ENCODE measurements at regions not wholly inside any gene's neighbourhood (a gene's known extent, or its start where the extent isn't known, plus 50 kb on each side); places are given as distances from the start of the nearest gene placed in this dataset.
"Not testable (repeated sequence)": the region's sequence is repeated elsewhere in the genome, so short reads cannot be mapped to it uniquely, and the experiment has no call there.

DNA sequence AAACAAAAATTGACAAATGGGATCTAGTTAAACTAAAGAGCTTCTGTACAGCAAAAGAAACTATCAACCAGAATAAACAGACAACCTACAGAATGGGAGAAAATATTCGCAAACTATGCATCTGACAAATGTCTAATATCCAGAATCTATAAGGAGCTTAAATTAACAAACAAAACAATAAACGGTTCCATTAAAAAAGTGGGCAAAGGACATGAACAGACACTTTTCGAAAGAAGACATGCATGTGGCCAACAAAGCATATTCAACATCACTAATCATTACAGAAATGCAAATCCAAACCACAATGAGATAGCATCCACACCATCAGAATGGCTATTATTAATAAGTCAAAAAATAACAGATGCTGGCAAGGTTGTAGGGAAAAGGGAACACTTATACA lies 50.5 kb upstream of the MED13L start:
- H3K27me3 Mint-ChIP-seq (ENCODE audit: low read depth); H3K27ac Mint-ChIP-seq; H3K9me3 Mint-ChIP-seq; intact Hi-C loops (cut with micrococcal nuclease); H3K4me3 Mint-ChIP-seq (ENCODE audit: low read depth); H3K36me3 Mint-ChIP-seq (ENCODE audit: low read depth); DNase-seq (ENCODE audit: low spot score): not testable (repeated sequence)
- H3K4me1 Mint-ChIP-seq (ENCODE audit: low read depth) = peaks cover 19% of the 10 kb centered on the region

DNA sequence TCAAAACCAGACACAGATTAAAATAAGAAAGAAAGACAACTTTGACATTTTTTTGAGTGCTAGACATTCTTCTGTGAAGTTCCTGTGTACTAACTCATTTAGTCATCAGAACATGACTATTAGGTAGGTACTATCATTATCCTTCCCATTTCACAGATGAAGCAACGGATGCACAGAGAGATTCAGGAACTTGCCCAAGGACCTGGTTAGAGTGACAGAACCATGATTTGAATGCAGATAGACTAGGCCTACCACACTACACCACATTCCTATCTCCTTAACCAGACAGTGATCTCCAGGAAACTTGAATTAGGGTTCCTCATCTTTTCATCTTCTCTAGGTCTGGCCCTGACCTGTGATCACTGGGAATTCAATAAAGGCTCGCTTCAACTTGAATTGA lies 54.4 kb upstream of the MED13L start:
- no peaks in the 10 kb centered on the region for H3K27me3 Mint-ChIP-seq (ENCODE audit: low read depth)
- H3K36me3 Mint-ChIP-seq (ENCODE audit: low read depth) = no peaks in the 10 kb centered on the region
- no peaks in the 10 kb centered on the region for H3K4me1 Mint-ChIP-seq (ENCODE audit: low read depth)
- intact Hi-C loops (cut with micrococcal nuclease) = no loop called here
- H3K9me3 Mint-ChIP-seq = no peaks in the 10 kb centered on the region
- no peak overlapping the region for H3K27ac Mint-ChIP-seq
- no peak for DNase-seq (ENCODE audit: low spot score)
- H3K4me3 Mint-ChIP-seq (ENCODE audit: low read depth) = no peak overlapping the region

DNA sequence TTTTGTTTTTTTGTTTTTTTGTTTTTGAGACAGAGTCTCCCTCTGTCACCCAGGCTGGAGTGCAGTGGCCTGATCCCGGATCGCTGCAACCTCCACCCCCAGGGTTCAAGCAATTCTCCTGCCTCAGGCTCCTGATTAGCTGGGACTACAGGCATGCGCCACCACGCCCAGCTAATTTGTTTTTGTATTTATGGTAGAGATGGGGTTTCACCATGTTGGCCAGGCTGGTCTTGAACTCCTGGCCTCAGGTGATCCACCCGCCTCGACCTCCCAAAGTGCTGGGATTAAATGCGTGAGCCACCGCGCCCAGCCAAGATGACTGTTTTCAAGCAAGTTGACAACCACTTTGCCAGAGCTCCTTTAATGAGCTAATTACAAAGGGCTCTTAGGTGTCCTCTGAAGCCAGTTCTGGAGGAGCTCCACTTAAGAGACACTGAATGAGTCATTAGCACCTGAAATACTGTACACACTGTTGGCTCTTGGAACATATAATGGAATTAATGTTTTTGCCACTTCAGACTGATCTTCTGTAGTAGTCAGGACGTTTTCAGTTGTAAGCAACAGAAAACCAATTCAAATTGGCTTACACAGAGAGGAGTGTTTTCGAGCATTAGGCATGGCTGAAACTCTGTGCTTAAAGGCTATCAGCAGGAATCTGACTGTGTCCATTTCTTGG lies 55.4 kb upstream of the MED13L start:
- no peak for DNase-seq (ENCODE audit: low spot score)
- Mint-ChIP-seq H3K4me1 (ENCODE audit: low read depth) (no peaks in the 10 kb centered on the region), H3K4me3 (ENCODE audit: low read depth) (no peak overlapping the region), H3K36me3 (ENCODE audit: low read depth) (no peaks in the 10 kb centered on the region), H3K9me3 (no peaks in the 10 kb centered on the region), H3K27ac (no peak overlapping the region), H3K27me3 (ENCODE audit: low read depth) (peaks cover 2% of the 10 kb centered on the region)
- intact Hi-C loops (cut with micrococcal nuclease) = no loop called here

DNA sequence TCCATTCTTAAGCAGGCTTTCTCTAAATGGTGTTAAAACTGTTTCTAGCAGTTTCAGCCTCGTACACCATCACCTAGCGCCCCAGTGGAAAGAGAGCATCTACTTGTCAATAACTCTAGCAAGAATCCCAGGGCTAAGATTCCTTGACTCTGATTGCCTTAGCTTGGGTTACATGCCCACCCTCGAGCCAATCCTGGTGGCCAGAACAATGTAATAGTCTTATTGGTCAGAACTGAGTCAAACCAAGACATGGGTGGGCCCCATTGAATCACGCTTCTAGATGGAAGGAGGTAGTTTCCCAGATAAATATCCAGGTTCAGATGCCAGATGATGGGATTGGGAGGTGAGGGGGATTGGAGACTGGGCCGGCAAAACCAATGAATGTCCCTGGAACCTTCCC lies 55.9 kb upstream of the MED13L start:
- Mint-ChIP-seq H3K36me3 (ENCODE audit: low read depth) (no peaks in the 10 kb centered on the region), H3K27ac (no peak overlapping the region), H3K9me3 (no peaks in the 10 kb centered on the region), H3K27me3 (ENCODE audit: low read depth) (peaks cover 2% of the 10 kb centered on the region), H3K4me3 (ENCODE audit: low read depth) (no peak overlapping the region), H3K4me1 (ENCODE audit: low read depth) (no peaks in the 10 kb centered on the region)
- DNase-seq (ENCODE audit: low spot score) = no peak
- intact Hi-C loops (cut with micrococcal nuclease) = no loop called here

DNA sequence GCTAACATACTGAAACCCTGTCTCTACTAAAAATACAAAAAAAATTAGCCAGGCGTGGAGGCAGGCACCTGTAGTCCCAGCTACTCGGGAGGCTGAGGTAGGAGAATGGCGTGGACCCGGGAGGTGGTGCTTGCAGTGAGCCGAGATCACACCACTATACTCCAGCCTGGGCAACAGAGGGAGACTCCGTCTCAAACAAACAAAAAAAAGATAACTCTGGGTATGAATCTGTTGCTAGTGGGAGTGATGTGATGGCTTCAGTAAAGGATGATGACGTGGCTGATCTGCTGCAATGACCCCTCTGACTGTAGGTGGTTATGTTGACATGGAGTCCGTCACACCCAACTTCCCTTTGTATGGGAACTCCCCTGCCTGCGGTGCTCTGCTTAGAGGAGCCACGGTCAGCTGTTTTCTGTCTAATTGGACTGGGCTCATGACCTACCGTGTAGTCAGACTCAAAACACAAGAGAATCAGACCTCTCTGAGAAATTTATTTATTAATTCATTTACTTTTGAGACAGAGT lies 59.1 kb upstream of the MED13L start:
- no peak overlapping the region for H3K27ac Mint-ChIP-seq
- DNase-seq (ENCODE audit: low spot score) = no peak

DNA sequence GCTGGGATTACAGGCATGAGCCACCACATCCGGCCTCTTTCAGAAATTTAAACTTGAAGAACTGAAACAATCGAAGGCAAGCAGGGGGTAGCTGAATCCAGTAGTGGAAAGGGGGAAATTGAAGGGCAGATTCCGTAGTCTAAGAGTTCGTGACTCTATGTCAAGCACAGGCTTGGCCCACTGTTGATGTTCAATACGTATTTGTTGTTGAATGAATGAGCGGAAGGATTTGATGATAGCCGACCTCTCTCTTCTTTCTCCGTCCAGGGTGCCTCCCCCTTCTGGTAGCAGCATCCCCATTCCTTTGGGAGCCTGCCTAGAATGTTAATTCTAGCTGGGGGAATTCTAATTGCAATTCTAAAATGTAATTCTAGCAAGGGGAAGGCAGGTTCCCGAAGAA lies 59.8 kb upstream of the MED13L start:
- no peaks in the 10 kb centered on the region for H3K4me1 Mint-ChIP-seq (ENCODE audit: low read depth)
- H3K27ac Mint-ChIP-seq = no peak overlapping the region
- H3K9me3 Mint-ChIP-seq = no peaks in the 10 kb centered on the region
- no peaks in the 10 kb centered on the region for H3K36me3 Mint-ChIP-seq (ENCODE audit: low read depth)
- no peak overlapping the region for H3K4me3 Mint-ChIP-seq (ENCODE audit: low read depth)
- intact Hi-C loops (cut with micrococcal nuclease) = no loop called here
- H3K27me3 Mint-ChIP-seq (ENCODE audit: low read depth) = peaks cover 2% of the 10 kb centered on the region
- no peak for DNase-seq (ENCODE audit: low spot score)

More for the DNA sequence above, 59.1 kb upstream of the MED13L start:
- intact Hi-C loops (cut with micrococcal nuclease) = no loop called here
- peaks cover 2% of the 10 kb centered on the region for H3K27me3 Mint-ChIP-seq (ENCODE audit: low read depth)
- no peaks in the 10 kb centered on the region for H3K36me3 Mint-ChIP-seq (ENCODE audit: low read depth)
- H3K9me3 Mint-ChIP-seq = no peaks in the 10 kb centered on the region
- H3K4me3 Mint-ChIP-seq (ENCODE audit: low read depth) = no peak overlapping the region
- H3K4me1 Mint-ChIP-seq (ENCODE audit: low read depth) = no peaks in the 10 kb centered on the region

DNA sequence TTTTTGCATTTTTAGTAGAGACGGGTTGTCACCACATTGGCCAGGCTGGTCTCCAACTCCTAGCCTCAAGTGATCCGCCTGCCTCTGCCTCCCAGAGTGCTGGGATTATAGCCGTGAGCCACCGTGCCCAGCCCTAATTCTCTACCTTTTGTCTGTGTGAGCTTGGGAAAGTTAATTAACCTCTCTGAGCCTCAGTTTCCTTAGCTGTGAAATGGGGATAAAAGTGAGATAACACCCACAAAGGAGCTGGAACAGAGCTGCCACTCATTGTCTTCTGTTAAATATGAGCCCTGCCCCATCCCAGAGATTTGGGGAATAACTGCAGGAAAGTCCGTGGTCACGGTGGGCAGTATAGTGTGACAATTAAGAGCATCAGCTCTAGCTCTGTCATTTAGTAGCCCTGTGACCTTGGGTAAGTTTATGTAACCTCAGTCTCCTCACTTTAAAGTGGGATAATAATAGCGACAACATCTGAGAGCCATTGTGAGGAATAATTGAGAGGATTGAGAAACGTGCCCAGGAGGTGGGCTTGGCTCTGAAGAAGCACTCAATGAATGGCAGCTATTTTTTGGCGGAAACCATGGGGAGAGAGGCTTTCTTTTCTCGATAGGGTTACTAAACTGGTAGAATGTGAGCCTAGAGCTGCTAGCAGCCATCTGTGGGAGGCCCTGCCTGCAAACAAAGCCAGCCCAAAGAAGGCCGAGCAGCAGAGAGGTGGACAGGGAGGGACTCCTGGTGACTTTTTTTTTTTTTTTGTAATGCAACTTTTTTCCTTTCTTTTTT lies 60.8 kb upstream of the MED13L start:
- intact Hi-C loops (cut with micrococcal nuclease) = no loop called here
- H3K27me3 Mint-ChIP-seq (ENCODE audit: low read depth) = peaks cover 2% of the 10 kb centered on the region
- H3K4me3 Mint-ChIP-seq (ENCODE audit: low read depth) = no peak overlapping the region
- no peak overlapping the region for H3K27ac Mint-ChIP-seq
- no peaks in the 10 kb centered on the region for H3K4me1 Mint-ChIP-seq (ENCODE audit: low read depth)
- DNase-seq (ENCODE audit: low spot score) = no peak
- H3K9me3 Mint-ChIP-seq = peaks cover 2% of the 10 kb centered on the region
- no peaks in the 10 kb centered on the region for H3K36me3 Mint-ChIP-seq (ENCODE audit: low read depth)

DNA sequence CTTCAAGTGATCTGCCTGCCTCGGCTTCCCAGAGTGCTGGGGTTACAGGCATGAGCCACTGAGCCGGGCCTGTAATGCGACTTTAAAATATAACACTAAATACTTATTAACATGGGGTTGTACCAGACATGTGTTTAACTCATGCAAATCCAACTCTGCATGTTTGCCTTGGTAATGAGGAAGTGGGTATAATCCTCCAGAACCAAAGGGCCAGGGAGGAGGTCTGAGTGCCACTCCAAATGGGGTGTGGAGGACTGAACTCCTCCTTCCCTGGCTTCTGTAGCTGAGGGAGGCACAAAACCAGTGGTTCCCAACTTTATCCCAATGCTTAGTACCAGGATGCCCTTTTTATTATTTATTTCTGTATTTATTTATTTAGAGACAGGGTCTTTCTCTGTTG lies 61.6 kb upstream of the MED13L start:
- Mint-ChIP-seq H3K4me3 (ENCODE audit: low read depth) (no peak overlapping the region), H3K27ac (no peak overlapping the region), H3K9me3 (peaks cover 5% of the 10 kb centered on the region), H3K36me3 (ENCODE audit: low read depth) (no peaks in the 10 kb centered on the region), H3K27me3 (ENCODE audit: low read depth) (peaks cover 2% of the 10 kb centered on the region), H3K4me1 (ENCODE audit: low read depth) (no peaks in the 10 kb centered on the region)
- intact Hi-C loops (cut with micrococcal nuclease) = no loop called here
- DNase-seq (ENCODE audit: low spot score) = no peak

DNA sequence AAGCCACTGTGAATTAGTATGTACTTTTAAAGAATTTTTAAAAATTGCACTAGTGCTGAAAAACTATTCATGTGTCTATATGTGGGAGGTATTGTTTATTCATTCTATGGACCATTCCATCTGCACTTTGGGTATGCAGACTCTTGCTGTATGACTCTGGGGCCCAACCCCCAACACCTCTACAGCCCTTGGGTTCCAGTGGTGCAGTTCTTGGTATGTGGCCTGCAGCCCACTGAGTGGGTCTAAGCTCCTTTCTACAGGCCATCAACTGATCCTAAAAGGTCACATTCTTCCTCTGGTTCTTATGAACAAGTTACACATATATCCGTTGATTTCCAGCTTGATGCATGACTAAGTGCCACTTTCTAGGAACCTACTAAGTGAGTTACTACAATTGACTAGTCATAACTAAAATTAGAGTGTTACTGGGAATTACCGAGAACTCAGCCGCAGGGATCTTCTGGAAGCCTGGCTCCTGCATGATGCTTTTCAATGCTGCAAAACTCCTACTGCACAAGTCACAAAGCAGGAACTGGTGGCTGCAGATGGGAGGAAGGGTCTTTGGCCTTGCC lies 62.4 kb upstream of the MED13L start:
- no peak for DNase-seq (ENCODE audit: low spot score)
- Mint-ChIP-seq H3K9me3 (peaks cover 10% of the 10 kb centered on the region), H3K36me3 (ENCODE audit: low read depth) (no peaks in the 10 kb centered on the region), H3K4me1 (ENCODE audit: low read depth) (no peaks in the 10 kb centered on the region), H3K27ac (no peak overlapping the region), H3K4me3 (ENCODE audit: low read depth) (no peak overlapping the region), H3K27me3 (ENCODE audit: low read depth) (peaks cover 2% of the 10 kb centered on the region)
- intact Hi-C loops (cut with micrococcal nuclease) = no loop called here

DNA sequence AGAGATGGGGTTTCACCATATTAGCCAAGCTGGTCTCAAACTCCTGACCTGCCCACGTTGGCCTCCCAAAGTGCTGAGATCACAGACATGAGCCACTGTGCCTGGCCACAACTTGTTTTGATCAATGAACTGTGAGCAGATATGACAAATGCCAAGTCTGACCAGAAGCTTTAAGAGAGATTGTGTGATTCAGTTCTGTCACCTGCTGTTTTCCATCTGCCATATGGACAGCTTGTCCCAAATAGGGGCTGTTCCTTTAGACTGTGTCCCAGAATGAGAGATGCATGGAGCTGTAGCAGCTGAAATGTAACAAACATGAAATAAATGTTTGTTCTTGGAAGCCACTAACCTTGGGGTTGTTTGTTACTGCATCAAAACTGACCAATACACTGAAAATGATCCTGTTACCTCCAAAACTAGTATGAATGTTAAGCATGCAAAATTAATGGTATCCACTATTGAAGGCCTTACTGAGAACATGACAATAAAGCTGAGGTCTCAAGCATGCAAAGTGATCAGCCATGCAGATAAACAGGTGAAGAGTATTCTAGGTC lies 65.9 kb upstream of the MED13L start:
- H3K27ac Mint-ChIP-seq = no peak overlapping the region
- no peak for DNase-seq (ENCODE audit: low spot score)
- intact Hi-C loops (cut with micrococcal nuclease) = no loop called here
- H3K27me3 Mint-ChIP-seq (ENCODE audit: low read depth) = peaks cover 9% of the 10 kb centered on the region
- H3K36me3 Mint-ChIP-seq (ENCODE audit: low read depth) = no peaks in the 10 kb centered on the region
- no peaks in the 10 kb centered on the region for H3K4me1 Mint-ChIP-seq (ENCODE audit: low read depth)
- no peak overlapping the region for H3K4me3 Mint-ChIP-seq (ENCODE audit: low read depth)
- peaks cover 10% of the 10 kb centered on the region for H3K9me3 Mint-ChIP-seq

DNA sequence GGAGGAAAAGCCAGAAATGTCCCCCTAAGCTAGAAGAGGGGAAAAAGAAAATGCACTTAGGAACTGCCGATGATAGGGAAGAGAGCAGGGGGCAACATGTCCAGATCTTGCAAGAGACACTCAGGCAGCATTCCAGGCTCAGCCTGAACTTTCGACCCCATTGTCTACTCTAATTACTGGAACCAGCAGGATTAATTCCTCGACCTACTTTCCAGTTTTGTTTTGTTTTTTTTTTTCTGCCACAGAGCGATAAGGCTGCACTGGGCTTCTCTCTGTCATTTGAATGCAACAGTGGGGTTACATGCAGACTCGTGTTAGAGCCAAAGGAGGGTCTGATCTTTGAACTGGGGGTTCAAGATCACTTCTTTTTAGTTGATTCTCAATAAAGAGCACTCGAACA lies 68.7 kb upstream of the MED13L start:
- intact Hi-C loops (cut with micrococcal nuclease) = no loop called here
- Mint-ChIP-seq H3K4me1 (ENCODE audit: low read depth) (no peaks in the 10 kb centered on the region), H3K4me3 (ENCODE audit: low read depth) (no peak overlapping the region), H3K9me3 (peaks cover 10% of the 10 kb centered on the region), H3K27ac (no peak overlapping the region), H3K36me3 (ENCODE audit: low read depth) (no peaks in the 10 kb centered on the region), H3K27me3 (ENCODE audit: low read depth) (peaks cover 12% of the 10 kb centered on the region)
- DNase-seq (ENCODE audit: low spot score) = no peak

DNA sequence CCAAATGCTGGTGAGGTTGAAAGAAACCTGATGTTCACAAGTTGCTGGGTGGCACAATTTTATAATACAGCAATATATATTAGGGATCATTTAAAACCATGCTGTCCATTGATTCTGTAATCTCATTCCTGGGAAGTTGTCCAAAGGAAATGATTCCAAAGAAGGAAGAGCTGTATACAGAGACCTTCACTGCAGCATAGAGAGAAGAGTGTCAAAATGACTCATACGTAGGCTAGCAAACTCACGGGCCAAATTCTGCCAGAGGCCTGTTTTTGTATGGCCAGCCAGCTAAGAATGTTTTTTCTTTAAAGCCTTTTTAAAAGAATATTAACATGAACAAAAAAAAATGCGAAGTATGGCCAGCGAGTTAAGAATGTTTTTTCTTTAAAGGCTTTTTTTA lies 69.2 kb upstream of the MED13L start:
- intact Hi-C loops (cut with micrococcal nuclease) = no loop called here

DNA sequence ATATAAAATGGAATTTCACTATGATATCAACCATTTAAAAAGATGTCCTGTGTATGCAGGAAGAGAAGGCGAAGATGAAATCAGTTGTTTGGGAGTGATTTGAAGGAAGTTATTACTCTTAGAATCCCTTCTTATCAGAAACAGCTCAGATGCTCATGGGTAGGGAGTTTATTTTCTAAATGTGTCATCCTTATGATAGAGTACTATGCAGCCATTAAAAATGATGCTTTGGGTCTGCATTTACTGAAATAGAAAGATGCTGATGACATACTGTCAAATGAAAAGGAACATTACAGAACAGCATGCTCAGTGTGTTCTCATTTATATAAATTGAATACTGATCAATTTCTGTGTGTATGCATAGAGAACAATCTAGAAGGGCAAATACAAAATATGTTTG lies 69.8 kb upstream of the MED13L start:
- no peaks in the 10 kb centered on the region for H3K36me3 Mint-ChIP-seq (ENCODE audit: low read depth)
- DNase-seq (ENCODE audit: low spot score) = no peak
- peaks cover 10% of the 10 kb centered on the region for H3K9me3 Mint-ChIP-seq
- no peaks in the 10 kb centered on the region for H3K4me1 Mint-ChIP-seq (ENCODE audit: low read depth)
- peaks cover 12% of the 10 kb centered on the region for H3K27me3 Mint-ChIP-seq (ENCODE audit: low read depth)
- no peak overlapping the region for H3K4me3 Mint-ChIP-seq (ENCODE audit: low read depth)
- H3K27ac Mint-ChIP-seq = no peak overlapping the region
- intact Hi-C loops (cut with micrococcal nuclease) = no loop called here

More for the DNA sequence above, 69.2 kb upstream of the MED13L start:
- H3K27ac Mint-ChIP-seq = no peak overlapping the region
- no peak overlapping the region for H3K4me3 Mint-ChIP-seq (ENCODE audit: low read depth)
- no peaks in the 10 kb centered on the region for H3K36me3 Mint-ChIP-seq (ENCODE audit: low read depth)
- no peak for DNase-seq (ENCODE audit: low spot score)
- peaks cover 10% of the 10 kb centered on the region for H3K9me3 Mint-ChIP-seq
- peaks cover 12% of the 10 kb centered on the region for H3K27me3 Mint-ChIP-seq (ENCODE audit: low read depth)
- H3K4me1 Mint-ChIP-seq (ENCODE audit: low read depth) = no peaks in the 10 kb centered on the region

All from activated T-helper 2 cell treated with anti-CD3 and anti-CD28 coated beads, Interferon-gamma antibody, Interleukin-2, Interleukin-4, amounts not matched to agents 10 μg/mL and 5 μg/mL and 100 μg/mL, durations not matched to agents 14 hours and 24 hours and 36 hours (primary cell).